PC-3 (cell line): ENCODE measurements at regions not wholly inside any gene's neighbourhood (a gene's known extent, or its start where the extent isn't known, plus 50 kb on each side); places are given as distances from the start of the nearest gene placed in this dataset.
"Not testable (repeated sequence)": the region's sequence is repeated elsewhere in the genome, so short reads cannot be mapped to it uniquely, and the experiment has no call there.

Source experiments
- ATAC-seq: fragments of 200-7000 bp; cut with Tn5 transposase; 2 replicates; pipeline ENCODE4 v1.9.1; 2020; ENCODE audit warnings: mild to moderate bottlenecking, moderate library complexity
- BruUV-seq: library from RNA; stranded (reverse); fragments of 400-500 nt; replicated peaks from 2 replicates; lab custom pipeline; 2021; lab: Mats Ljungman, UMichigan
- CTCF ChIA-PET: fragments of 300-600 bp; sonication (Branson Sonifier 250); formaldehyde crosslinking; loops from one replicate; lab custom pipeline; 2022; ENCODE audit warnings: antibody characterized with exemption; lab: Charles Lee
- POLR2A ChIA-PET: fragments of 300-600 bp; sonication (Branson Sonifier 250); formaldehyde crosslinking; loops from one replicate; lab custom pipeline; 2022; ENCODE audit warnings: antibody characterized with exemption; ENCODE audit not compliant: unreplicated experiment; lab: Charles Lee
- DNase-seq: peaks from one replicate; pipeline ENCODE4 v3.0.0-alpha.2; 2015
- H2AFZ ChIP-seq: fragments of 300-600 bp; sonication (generic); 2 replicates; pipeline ENCODE4 v1.6.0; 2016; ENCODE audit warnings: antibody characterized with exemption, low read length
- H3F3A ChIP-seq: fragments of 300-600 bp; sonication (generic); one replicate; pipeline ENCODE4 v1.6.0; 2017; ENCODE audit warnings: antibody characterized with exemption, low read length, control low read depth, mild to moderate bottlenecking; ENCODE audit not compliant: unreplicated experiment
- H3K27ac ChIP-seq: fragments of 300-600 bp; sonication (generic); 2 replicates; pipeline ENCODE4 v1.5.1; 2016; ENCODE audit warnings: mild to moderate bottlenecking, low read length
- H3K27me3 ChIP-seq: fragments of 300-600 bp; sonication (generic); 2 replicates; pipeline ENCODE4 v1.6.1; 2016; ENCODE audit warnings: low read length, mixed read lengths
- H3K36me3 ChIP-seq: fragments of 300-600 bp; sonication (generic); 2 replicates; pipeline ENCODE4 v1.6.1; 2016; ENCODE audit warnings: low read depth, mixed run types, low read length, mixed read lengths
- H3K4me1 ChIP-seq: fragments of 300-600 bp; sonication (generic); 2 replicates; pipeline ENCODE4 v1.5.1; 2016; ENCODE audit warnings: low read length; ENCODE audit not compliant: insufficient read depth
- H3K4me2 ChIP-seq: fragments of 300-600 bp; sonication (generic); 2 replicates; pipeline ENCODE4 v1.6.0; 2016; ENCODE audit warnings: low read length
- H3K4me3 ChIP-seq: fragments of 300-600 bp; sonication (generic); 2 replicates; pipeline ENCODE4 v1.5.1; 2016; ENCODE audit warnings: mild to moderate bottlenecking, low read length, mixed read lengths
- H3K79me2 ChIP-seq: fragments of 300-600 bp; sonication (generic); 2 replicates; pipeline ENCODE4 v1.6.1; 2017; ENCODE audit warnings: low read length, mixed read lengths
- H3K9ac ChIP-seq: fragments of 300-600 bp; sonication (generic); 2 replicates; pipeline ENCODE4 v1.6.0; 2016; ENCODE audit warnings: mild to moderate bottlenecking, low read length
- H3K9me2 ChIP-seq: fragments of 300-600 bp; sonication (generic); replicated peaks from 2 replicates; pipeline ENCODE4 v1.6.1; 2016; ENCODE audit warnings: mixed run types, low read length, mixed read lengths
- H3K9me3 ChIP-seq: fragments of 300-600 bp; sonication (generic); 2 replicates; pipeline ENCODE4 v1.6.1; 2016; ENCODE audit warnings: low read length, mixed read lengths
- H4K20me1 ChIP-seq: fragments of 300-600 bp; sonication (generic); 2 replicates; pipeline ENCODE4 v1.6.1; 2016; ENCODE audit warnings: low read length, mixed read lengths
- CTCF ChIP-seq: fragments of 300-600 bp; sonication (generic); conservative IDR thresholded peaks from 2 replicates; pipeline ENCODE4 v1.5.1; 2017; ENCODE audit warnings: antibody characterized with exemption, low read depth, mild to moderate bottlenecking, low read length
- EZH2 ChIP-seq: fragments of 300-600 bp; sonication (generic); IDR thresholded peaks from one replicate; pipeline ENCODE4 v1.6.1; 2017; ENCODE audit warnings: antibody characterized with exemption, mild to moderate bottlenecking, low read length; ENCODE audit not compliant: unreplicated experiment
- EZH2phosphoT487 ChIP-seq: fragments of 300-600 bp; sonication (generic); IDR thresholded peaks from 2 replicates; pipeline ENCODE4 v1.6.1; 2018; ENCODE audit warnings: mild to moderate bottlenecking, antibody characterized with exemption, low read length, borderline replicate concordance
- intact Hi-C: fragments of 100-400 bp; cut with micrococcal nuclease; formaldehyde crosslinking; loops from 2 replicates; pipeline ENCODE4 v1.9.0; 2023

- Histone ChIP-seq H3F3A (no peaks in the 10 kb centered on the region), H3K27ac (no peak overlapping the region), H4K20me1 (no peaks in the 10 kb centered on the region), H3K36me3 (no peaks in the 10 kb centered on the region), H3K9me2 (no peaks in the 10 kb centered on the region), H3K9me3 (no peaks in the 10 kb centered on the region), H3K4me3 (no peak overlapping the region), H3K79me2 (no peaks in the 10 kb centered on the region), H3K9ac (no peak overlapping the region), H2AFZ (no peak overlapping the region), H3K27me3 (no peaks in the 10 kb centered on the region), H3K4me1 (peaks cover 11% of the 10 kb centered on the region), H3K4me2 (no peak overlapping the region)
- BruUV-seq, result no TSS peak
- ATAC-seq (no peak), DNase-seq (no peak)
- POLR2A ChIA-PET, result no interaction called here
- intact Hi-C loops, result no loop called here
- TF ChIP-seq EZH2 (no peak), CTCF (no peak), EZH2phosphoT487 (no peak)
- CTCF ChIA-PET, result interaction anchor here (0.6 kb wide), 1 partner anchor 25 kb away, joined by 4 read pairs; no protein-coding TSS in a partner anchor
These were observed 156.0 kb downstream of the LY86 start for GRCh38 chr6:6744551-6744950.

GRCh38 chr6:6745637-6746332, 157.3 kb downstream of the LY86 start:
- DNase-seq, H3K9me3 ChIP-seq, H4K20me1 ChIP-seq, H3K4me3 ChIP-seq, BruUV-seq, H3K27me3 ChIP-seq, H3K27ac ChIP-seq, CTCF ChIA-PET, H3K4me2 ChIP-seq, POLR2A ChIA-PET, H3K9me2 ChIP-seq, H3F3A ChIP-seq, H3K36me3 ChIP-seq, intact Hi-C loops, H2AFZ ChIP-seq, ATAC-seq, H3K9ac ChIP-seq, H3K79me2 ChIP-seq: not testable (repeated sequence)
- H3K4me1 ChIP-seq, result peaks cover 21% of the 10 kb centered on the region

- no peak overlapping the region for H3K27ac ChIP-seq
- H3K4me1 ChIP-seq, result peaks cover 28% of the 10 kb centered on the region
- no peaks in the 10 kb centered on the region for H4K20me1 ChIP-seq
- H3K9ac ChIP-seq, result no peak overlapping the region
- TF ChIP-seq CTCF, result no peak
- H3K4me2 ChIP-seq, result no peak overlapping the region
- BruUV-seq, result no TSS peak
- no peak for DNase-seq
- no peaks in the 10 kb centered on the region for H3K9me2 ChIP-seq
- no peak overlapping the region for H3K4me3 ChIP-seq
- no peak overlapping the region for H2AFZ ChIP-seq
- H3K79me2 ChIP-seq, result no peaks in the 10 kb centered on the region
- H3F3A ChIP-seq, result no peaks in the 10 kb centered on the region
- intact Hi-C loops, result no loop called here
- no peak for ATAC-seq
- ChIA-PET POLR2A (no interaction called here), CTCF (no interaction called here)
- no peaks in the 10 kb centered on the region for H3K9me3 ChIP-seq
- H3K36me3 ChIP-seq, result no peaks in the 10 kb centered on the region
- H3K27me3 ChIP-seq, result no peaks in the 10 kb centered on the region
These were observed 157.9 kb downstream of the LY86 start for GRCh38 chr6:6746333-6746969.
